ENCODE measurements at regions not wholly inside any gene's neighbourhood (a gene's known extent, or its start where the extent isn't known, plus 50 kb on each side); places are given as distances from the start of the nearest gene placed in this dataset.

DNA sequence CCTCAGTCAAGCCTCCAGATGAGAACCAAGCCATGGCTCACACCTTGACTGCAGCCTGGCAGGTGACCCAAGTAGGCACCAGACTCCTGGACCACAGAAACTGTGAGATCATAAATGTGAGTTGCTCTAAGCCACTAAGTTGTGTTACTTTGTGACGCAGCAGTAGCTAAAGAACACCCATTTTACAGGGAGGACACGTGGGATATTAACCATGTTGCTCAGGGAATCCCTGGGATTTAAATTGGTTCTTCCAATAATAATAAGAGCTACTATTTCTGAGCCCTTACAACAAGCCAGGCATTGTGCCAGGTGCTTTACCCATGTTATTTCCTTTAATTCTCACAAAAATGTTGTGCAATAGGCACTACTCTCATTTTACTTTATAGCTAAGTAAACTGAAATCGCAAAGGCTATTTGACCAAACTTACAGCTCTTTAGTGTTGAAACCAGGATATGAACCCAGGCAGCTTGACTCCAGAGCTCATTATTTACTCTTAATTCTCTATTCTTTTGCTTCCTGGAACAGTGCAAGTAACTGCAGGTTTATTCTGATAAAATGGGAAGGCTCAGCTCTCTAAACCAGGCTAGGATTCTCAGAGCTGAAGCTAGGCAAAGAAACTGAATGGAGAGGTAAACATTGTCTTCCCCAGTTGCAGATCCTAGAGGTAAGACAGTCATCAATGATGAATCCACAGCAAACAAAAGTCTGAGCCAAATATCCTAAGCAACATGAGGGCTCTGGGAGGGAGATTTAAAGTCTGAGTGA is 294.4 kb downstream of the KBTBD8 start:
- TF ChIP-seq EP300 (conservative IDR thresholded peaks at IDR 0.05; ENCODE audit: poor library complexity, severe bottlenecking) (no peak), SMC3 (conservative IDR thresholded peaks at IDR 0.05; ENCODE audit: poor library complexity) (no peak), EZH2 (IDR thresholded peaks at IDR 0.05; ENCODE audit: borderline replicate concordance, insufficient read depth, low read length, poor library complexity, severe bottlenecking) (no peak), TAF1 (IDR thresholded peaks at IDR 0.05; ENCODE audit: low read depth) (no peak), RAD21 (conservative IDR thresholded peaks at IDR 0.05) (no peak)
- TF ChIP-seq, protein P1, sequence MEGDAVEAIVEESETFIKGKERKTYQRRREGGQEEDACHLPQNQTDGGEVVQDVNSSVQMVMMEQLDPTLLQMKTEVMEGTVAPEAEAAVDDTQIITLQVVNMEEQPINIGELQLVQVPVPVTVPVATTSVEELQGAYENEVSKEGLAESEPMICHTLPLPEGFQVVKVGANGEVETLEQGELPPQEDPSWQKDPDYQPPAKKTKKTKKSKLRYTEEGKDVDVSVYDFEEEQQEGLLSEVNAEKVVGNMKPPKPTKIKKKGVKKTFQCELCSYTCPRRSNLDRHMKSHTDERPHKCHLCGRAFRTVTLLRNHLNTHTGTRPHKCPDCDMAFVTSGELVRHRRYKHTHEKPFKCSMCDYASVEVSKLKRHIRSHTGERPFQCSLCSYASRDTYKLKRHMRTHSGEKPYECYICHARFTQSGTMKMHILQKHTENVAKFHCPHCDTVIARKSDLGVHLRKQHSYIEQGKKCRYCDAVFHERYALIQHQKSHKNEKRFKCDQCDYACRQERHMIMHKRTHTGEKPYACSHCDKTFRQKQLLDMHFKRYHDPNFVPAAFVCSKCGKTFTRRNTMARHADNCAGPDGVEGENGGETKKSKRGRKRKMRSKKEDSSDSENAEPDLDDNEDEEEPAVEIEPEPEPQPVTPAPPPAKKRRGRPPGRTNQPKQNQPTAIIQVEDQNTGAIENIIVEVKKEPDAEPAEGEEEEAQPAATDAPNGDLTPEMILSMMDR (IDR thresholded peaks at IDR 0.05; ENCODE audit: poor library complexity, severe bottlenecking): no peak
- TF ChIP-seq, protein P2, sequence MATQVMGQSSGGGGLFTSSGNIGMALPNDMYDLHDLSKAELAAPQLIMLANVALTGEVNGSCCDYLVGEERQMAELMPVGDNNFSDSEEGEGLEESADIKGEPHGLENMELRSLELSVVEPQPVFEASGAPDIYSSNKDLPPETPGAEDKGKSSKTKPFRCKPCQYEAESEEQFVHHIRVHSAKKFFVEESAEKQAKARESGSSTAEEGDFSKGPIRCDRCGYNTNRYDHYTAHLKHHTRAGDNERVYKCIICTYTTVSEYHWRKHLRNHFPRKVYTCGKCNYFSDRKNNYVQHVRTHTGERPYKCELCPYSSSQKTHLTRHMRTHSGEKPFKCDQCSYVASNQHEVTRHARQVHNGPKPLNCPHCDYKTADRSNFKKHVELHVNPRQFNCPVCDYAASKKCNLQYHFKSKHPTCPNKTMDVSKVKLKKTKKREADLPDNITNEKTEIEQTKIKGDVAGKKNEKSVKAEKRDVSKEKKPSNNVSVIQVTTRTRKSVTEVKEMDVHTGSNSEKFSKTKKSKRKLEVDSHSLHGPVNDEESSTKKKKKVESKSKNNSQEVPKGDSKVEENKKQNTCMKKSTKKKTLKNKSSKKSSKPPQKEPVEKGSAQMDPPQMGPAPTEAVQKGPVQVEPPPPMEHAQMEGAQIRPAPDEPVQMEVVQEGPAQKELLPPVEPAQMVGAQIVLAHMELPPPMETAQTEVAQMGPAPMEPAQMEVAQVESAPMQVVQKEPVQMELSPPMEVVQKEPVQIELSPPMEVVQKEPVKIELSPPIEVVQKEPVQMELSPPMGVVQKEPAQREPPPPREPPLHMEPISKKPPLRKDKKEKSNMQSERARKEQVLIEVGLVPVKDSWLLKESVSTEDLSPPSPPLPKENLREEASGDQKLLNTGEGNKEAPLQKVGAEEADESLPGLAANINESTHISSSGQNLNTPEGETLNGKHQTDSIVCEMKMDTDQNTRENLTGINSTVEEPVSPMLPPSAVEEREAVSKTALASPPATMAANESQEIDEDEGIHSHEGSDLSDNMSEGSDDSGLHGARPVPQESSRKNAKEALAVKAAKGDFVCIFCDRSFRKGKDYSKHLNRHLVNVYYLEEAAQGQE (IDR thresholded peaks at IDR 0.05; ENCODE audit: borderline replicate concordance): no peak

All from neural cell (in vitro differentiated cells).